M059J (cell line): ENCODE measurements at regions not wholly inside any gene's neighbourhood (a gene's known extent, or its start where the extent isn't known, plus 50 kb on each side); places are given as distances from the start of the nearest gene placed in this dataset.
"Not testable (repeated sequence)": the region's sequence is repeated elsewhere in the genome, so short reads cannot be mapped to it uniquely, and the experiment has no call there.

Source experiments
- DNase-seq: peaks from one replicate; pipeline ENCODE4 v3.0.0-alpha.2; 2012; ENCODE audit warnings: low read depth

DNA sequence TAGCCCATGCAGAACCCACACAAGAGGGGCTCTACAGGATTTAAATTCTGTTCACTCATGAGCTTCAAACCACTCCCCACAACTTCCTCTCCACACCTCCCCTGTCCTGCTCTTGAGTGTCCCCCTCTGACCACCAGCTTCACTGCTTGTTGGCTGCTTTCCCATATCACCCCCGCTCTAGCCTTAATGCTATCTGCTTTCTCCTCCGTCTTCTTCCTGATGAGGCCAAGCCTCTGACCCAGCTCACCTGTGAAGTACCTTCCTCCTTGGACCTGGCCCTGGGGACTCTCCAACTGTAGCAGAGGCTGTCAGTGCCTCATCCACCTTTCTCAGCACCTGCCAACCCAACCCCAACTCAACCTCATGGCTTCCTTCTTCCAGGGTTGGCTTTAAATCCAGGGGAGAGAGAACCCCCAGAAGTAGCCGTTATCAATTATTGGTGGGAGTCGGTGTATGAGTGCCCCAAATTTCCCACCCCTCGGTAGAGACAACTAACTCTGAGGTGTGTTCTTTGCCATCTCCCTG is 174.8 kb downstream of the MINAR1 start:
- no peak for DNase-seq

- DNase-seq: no peak
Observed at GRCh38 chr15:79608066-79608864, 176.1 kb downstream of the MINAR1 start.

- DNase-seq: no peak
Observed at GRCh38 chr15:79609506-79609905, 177.4 kb downstream of the MINAR1 start.

- DNase-seq: no peak
Observed at GRCh38 chr15:79610021-79610420, 177.9 kb downstream of the MINAR1 start.

DNA sequence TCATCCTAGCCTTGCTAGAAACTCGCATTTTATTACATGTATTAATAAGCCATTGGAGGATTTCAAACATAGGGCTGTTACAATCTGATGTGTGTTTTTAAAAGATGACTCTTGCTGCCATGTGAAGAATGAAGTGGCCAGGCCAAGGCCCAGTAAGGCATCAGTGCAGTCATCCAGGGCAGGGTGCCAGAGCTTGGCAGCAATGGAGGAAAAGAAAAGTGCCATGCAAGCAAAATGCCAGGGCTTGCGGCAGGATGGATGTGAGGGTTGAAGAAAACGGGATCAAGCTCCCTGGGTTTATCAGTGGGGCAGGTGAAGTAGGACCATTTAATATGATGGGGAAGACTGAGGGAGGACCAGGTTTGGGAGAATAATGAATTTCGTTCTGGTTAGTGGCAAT is 183.6 kb downstream of the MINAR1 start:
- peak; percentile 34 for DNase-seq

DNA sequence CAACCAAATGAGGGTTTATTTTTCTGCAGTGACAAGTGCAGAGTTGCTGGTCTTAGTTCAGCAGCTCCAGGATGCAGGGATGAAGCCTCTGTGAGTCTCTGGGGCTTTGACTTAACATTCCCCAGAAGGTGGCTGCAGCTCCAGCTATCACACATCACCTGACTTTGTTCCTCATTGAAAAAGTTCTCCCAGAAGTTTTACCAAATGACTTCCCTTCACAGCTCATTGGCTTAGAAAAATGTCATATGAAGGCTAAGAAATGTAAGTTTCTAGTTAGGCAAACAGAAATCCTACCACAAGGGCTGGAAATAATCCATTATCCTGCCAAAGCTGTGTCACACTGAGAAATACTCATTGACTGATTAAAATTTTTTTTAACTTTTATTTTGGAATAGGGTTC is 184.9 kb downstream of the MINAR1 start:
- no peak for DNase-seq

GRCh38 chr15:79620112-79620857 is 188.1 kb downstream of the MINAR1 start:
- no peak for DNase-seq

DNA sequence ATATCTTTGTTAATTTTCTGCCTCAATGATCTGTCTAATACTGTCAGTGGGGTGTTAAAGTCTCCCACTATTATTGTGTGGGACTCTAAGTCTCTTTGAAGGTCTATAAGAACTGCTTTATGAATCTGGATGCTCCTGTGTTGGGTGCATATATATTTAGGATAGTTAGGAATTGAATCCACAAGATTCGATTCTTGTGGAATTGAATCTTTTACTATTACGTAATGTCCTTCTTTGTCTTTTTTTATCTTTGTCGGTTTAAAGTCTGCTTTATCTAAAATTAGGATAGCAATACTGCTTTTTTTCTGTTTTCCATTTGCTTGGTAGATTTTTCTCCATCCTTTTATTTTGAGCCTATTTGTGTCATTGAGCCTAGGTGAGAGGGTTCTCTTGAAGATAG is 189.7 kb downstream of the MINAR1 start:
- DNase-seq: not testable (repeated sequence)

- DNase-seq: no peak
Observed at GRCh38 chr15:79623488-79623887, 191.4 kb downstream of the MINAR1 start.

- DNase-seq: peak; percentile 68
Observed at GRCh38 chr15:79629687-79630086, 197.6 kb downstream of the MINAR1 start.

- no peak for DNase-seq
Observed at GRCh38 chr15:79632457-79632856, 200.3 kb downstream of the MINAR1 start.

DNA sequence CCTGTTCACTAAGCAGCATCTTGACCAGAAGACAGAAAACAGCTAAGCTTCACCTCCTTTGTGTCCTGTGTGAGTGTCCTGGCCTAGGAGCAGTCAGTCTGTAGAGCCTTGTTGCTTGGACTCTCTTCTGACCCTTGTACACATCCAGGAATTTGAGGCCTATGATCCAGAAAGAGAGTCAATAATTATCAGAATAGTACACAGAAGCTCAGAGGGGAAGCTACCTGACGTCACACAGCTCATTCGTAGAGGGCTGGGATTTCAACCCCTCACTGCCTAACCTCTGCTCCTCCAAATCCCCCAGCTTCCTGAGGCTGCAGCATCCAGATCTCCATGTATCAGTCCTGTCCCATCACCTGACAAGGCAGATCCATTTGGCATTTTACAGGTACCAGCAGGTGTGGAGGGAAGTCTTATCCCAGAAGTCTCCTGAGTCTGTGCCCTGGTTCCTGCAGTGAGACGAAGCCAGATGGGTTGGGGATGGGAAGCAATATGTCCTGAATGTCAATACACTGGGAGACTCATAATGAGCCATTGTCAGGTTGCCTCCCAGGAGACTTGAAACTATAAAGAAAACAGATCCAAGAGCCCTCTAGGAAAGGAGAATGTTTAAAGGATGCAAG is 203.1 kb downstream of the MINAR1 start:
- DNase-seq: no peak

DNA sequence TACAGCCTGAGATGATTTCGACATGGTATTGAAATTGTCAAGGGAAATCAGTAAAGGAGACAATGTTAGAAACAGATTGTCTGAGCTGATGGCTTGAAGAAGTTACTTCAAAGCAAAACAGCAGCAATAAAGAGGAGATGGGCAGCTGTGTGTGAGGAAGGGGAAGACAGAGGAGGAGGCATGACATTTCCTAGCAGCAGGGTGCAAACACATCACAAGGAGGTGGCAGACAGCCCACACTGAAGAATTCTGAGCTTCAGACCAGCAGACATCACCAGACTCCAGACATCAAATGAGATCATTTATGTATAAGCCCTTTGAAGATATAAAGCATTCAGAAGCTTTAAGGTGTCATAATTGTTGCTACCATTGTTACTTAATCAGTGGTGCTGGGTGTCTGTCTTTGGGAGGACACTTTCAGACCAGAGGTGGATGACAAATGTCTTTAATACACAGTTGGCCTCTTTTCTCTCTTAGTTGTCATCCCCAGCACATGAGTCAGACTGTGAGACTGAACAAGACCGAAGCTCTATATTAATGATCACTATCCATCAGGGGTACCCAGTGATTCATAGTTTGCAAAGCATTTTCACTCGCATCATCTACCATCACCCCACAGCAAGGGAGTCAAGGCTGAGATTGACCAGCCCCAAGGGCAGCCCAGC is 203.9 kb downstream of the MINAR1 start:
- DNase-seq: peak; percentile 26

GRCh38 chr15:79640206-79640605 is 208.1 kb downstream of the MINAR1 start:
- DNase-seq: peak; percentile 97

DNA sequence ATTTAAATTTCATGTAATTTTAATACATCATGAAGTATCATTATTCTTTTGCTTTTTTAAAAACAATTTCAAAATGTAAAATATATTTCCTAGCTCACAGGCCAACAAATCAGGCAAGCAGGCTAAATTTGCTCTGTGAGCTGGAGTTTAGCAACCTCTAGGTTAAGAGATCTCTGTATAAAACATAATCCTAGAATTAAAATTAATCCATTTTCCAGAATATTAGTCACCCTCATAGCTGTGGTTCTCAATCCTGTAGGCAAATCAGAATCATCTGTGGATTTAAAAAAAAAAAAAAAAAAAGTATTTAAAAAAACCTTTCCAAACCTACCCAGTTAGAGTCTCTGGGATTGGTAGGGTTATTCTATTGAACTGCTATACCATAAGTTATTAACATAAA is 209.7 kb downstream of the MINAR1 start:
- no peak for DNase-seq

DNA sequence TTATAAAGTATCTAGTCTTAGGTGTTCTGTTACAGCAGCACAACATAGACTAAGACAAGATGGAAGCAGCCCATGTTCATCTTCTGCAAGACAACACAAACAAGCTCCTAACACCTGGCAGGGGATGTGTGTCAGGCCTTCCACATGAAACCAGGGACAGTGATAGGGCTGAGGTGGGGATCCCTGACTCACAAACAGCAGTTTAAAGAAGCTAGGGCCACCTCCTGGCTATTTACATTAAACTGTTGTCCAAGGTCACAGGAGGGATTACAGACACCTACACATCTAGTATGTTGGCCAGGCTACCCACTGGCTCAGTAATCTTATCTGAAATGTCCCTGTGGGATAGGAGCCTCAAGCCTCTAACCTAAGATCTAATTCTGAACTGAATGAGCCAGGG is 211.3 kb downstream of the MINAR1 start:
- peak; percentile 13 for DNase-seq

- peak; percentile 93 for DNase-seq
Observed at GRCh38 chr15:79644091-79644490, 212.0 kb downstream of the MINAR1 start.

GRCh38 chr15:79652972-79653371 is 220.8 kb downstream of the MINAR1 start:
- DNase-seq: peak; percentile 72

- peak; percentile 31 for DNase-seq
Observed at GRCh38 chr15:79653533-79653932, 221.4 kb downstream of the MINAR1 start.

DNA sequence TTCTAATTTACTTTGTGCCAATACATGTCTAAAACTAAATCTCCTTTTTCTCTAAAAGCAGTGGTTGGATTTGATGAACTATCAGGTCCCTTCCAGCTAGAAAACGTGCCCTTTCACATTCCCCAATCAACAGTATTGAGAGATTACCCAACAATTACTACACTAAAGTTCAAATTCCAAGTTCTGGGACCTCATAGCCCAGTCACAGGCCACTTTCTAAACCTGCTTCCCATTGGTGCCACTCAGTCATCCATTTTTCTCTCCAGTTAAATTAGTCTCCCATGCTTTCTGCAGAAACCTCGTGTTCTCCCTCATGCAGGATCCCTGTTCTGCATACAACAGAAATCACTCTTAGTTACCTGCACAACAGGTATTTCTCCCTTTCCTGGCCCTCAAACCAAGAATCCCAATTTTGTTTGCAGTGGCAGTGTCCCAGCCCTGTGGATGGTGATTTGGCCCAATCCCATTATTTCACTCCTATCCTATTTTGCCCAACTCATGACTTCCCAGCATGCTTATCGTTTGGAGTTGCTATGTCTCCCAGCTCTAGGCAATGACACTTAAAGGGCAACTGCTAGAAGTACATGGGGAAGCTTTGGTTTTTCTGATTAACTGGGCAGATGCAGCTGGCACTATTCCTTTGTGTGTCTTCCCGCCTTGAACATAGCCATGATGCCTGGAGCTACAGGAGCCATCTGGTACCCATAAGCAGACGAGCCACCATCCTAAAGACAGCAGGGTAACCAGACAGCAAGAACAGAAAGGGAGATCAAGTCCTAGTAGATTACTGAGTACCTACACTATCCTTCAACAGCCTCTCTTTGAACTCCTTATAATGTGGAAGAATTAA is 224.2 kb downstream of the MINAR1 start:
- DNase-seq: no peak

DNA sequence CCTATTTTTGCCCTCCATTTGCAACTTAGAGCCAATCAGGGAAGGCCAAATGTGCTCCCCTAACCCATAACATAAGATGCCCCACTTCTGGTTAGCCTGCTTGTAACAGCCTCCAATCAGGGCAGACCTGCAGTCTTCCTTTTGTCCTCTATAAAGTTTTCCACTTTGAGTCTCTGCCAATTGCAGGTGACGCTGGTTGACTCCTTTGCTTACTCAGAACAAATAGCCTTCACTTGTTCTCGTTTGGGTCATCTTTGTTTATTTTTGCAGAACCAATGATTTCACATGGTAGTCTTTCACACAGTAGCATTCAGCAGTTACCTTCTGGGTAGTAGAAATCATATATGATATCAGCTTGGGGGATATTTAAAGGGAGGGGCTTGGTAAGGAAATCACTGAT is 225.6 kb downstream of the MINAR1 start:
- peak; percentile 60 for DNase-seq
